GM23338 (cell line): ENCODE measurements at regions not wholly inside any gene's neighbourhood (a gene's known extent, or its start where the extent isn't known, plus 50 kb on each side); places are given as distances from the start of the nearest gene placed in this dataset.

Experiments
- ATAC-seq: fragments of 200-7000 bp; cut with Tn5 transposase; 3 replicates; pipeline ENCODE4 v1.9.1; 2020
- DNase-seq: peaks from one replicate; pipeline ENCODE4 v3.0.0-alpha.2; 2015; ENCODE audit warnings: low spot score
- H2AFZ ChIP-seq: fragments of 200-600 bp; sonication (generic); 2 replicates; pipeline ENCODE4 v1.8.0; 2016; ENCODE audit warnings: antibody characterized with exemption, mild to moderate bottlenecking, moderate library complexity
- H3F3A ChIP-seq: fragments of 200-600 bp; sonication (generic); replicated peaks from 2 replicates; pipeline ENCODE4 v1.8.0; 2017; ENCODE audit warnings: antibody characterized with exemption, mixed run types, low read depth
- H3K27ac ChIP-seq: fragments of 200-600 bp; sonication (generic); 2 replicates; pipeline ENCODE4 v1.6.1; 2016; ENCODE audit warnings: low read depth
- H3K27me3 ChIP-seq: fragments of 200-600 bp; sonication (generic); 2 replicates; pipeline ENCODE4 v1.8.0; 2016; ENCODE audit warnings: mild to moderate bottlenecking, mixed run types, moderate library complexity; ENCODE audit not compliant: insufficient read depth
- H3K36me3 ChIP-seq: fragments of 200-600 bp; sonication (generic); 2 replicates; pipeline ENCODE4 v1.8.0; 2016; ENCODE audit warnings: mild to moderate bottlenecking; ENCODE audit not compliant: insufficient read depth
- H3K4me1 ChIP-seq: fragments of 200-600 bp; sonication (generic); 2 replicates; pipeline ENCODE4 v1.8.0; 2016; ENCODE audit warnings: mild to moderate bottlenecking, moderate library complexity; ENCODE audit not compliant: insufficient read depth
- H3K4me2 ChIP-seq: fragments of 200-600 bp; sonication (generic); 2 replicates; pipeline ENCODE4 v1.7.1; 2017; ENCODE audit warnings: mixed run types
- H3K4me3 ChIP-seq: fragments of 200-600 bp; sonication (generic); 2 replicates; pipeline ENCODE4 v1.6.1; 2016; ENCODE audit warnings: mixed run types
- H3K79me2 ChIP-seq: fragments of 200-600 bp; sonication (generic); replicated peaks from 2 replicates; pipeline ENCODE4 v1.8.0; 2017; ENCODE audit warnings: mild to moderate bottlenecking; ENCODE audit not compliant: insufficient read depth
- H3K9me2 ChIP-seq: fragments of 200-600 bp; sonication (generic); 2 replicates; pipeline ENCODE4 v1.8.0; 2017; ENCODE audit not compliant: insufficient read depth
- H4K20me1 ChIP-seq: fragments of 200-600 bp; sonication (generic); replicated peaks from 2 replicates; pipeline ENCODE4 v1.8.0; 2017; ENCODE audit warnings: mild to moderate bottlenecking; ENCODE audit not compliant: insufficient read depth
- H3K27ac Mint-ChIP-seq: 2 replicates; pipeline ENCODE4 v1.8.0; 2020; ENCODE audit warnings: inconsistent platforms, mild to moderate bottlenecking, moderate library complexity, mixed read lengths
- H3K27me3 Mint-ChIP-seq: 3 replicates; pipeline ENCODE4 v1.8.0; 2022; ENCODE audit warnings: low read depth, mild to moderate bottlenecking, moderate library complexity, mixed read lengths, inconsistent platforms; ENCODE audit not compliant: insufficient read depth, poor library complexity
- H3K36me3 Mint-ChIP-seq: 3 replicates; pipeline ENCODE4 v1.8.0; 2021; ENCODE audit warnings: low read depth, mild to moderate bottlenecking, inconsistent platforms, moderate library complexity, mixed read lengths
- H3K4me1 Mint-ChIP-seq: 3 replicates; pipeline ENCODE4 v1.8.0; 2020; ENCODE audit warnings: mild to moderate bottlenecking, inconsistent platforms, mixed read lengths
- H3K4me3 Mint-ChIP-seq: 3 replicates; pipeline ENCODE4 v1.8.0; 2021; ENCODE audit warnings: moderate library complexity, mild to moderate bottlenecking, inconsistent platforms, mixed read lengths
- H3K9me3 Mint-ChIP-seq: 3 replicates; pipeline ENCODE4 v1.8.0; 2020; ENCODE audit warnings: moderate library complexity, mild to moderate bottlenecking, inconsistent platforms, mixed read lengths
- EZH2phosphoT487 ChIP-seq: fragments of 200-600 bp; sonication (generic); IDR thresholded peaks from one replicate; pipeline ENCODE4 v1.8.1; 2018; ENCODE audit warnings: antibody characterized with exemption; ENCODE audit not compliant: unreplicated experiment
- ZNF114 ChIP-seq: fragments of 250-450 bp; sonication (Bioruptor Pico); IDR thresholded peaks from 2 replicates; pipeline ENCODE4 v1.5.0; 2020; ENCODE audit warnings: mild to moderate bottlenecking, moderate library complexity
- ZNF331 ChIP-seq: fragments of 250-450 bp; sonication (Bioruptor Pico); IDR thresholded peaks from 2 replicates; pipeline ENCODE4 v1.5.0; 2020; ENCODE audit warnings: low read depth, mild to moderate bottlenecking, moderate library complexity
- TF ChIP-seq, protein P1 (sequence below): IDR thresholded peaks from 2 replicates; pipeline ENCODE4 v1.6.1; 2016; ENCODE audit warnings: antibody characterized with exemption
- TF ChIP-seq, protein P2 (sequence below): fragments of 250-450 bp; sonication (Bioruptor Pico); IDR thresholded peaks from 2 replicates; pipeline ENCODE4 v1.5.0; 2020; ENCODE audit warnings: mild to moderate bottlenecking, moderate library complexity

DNA sequence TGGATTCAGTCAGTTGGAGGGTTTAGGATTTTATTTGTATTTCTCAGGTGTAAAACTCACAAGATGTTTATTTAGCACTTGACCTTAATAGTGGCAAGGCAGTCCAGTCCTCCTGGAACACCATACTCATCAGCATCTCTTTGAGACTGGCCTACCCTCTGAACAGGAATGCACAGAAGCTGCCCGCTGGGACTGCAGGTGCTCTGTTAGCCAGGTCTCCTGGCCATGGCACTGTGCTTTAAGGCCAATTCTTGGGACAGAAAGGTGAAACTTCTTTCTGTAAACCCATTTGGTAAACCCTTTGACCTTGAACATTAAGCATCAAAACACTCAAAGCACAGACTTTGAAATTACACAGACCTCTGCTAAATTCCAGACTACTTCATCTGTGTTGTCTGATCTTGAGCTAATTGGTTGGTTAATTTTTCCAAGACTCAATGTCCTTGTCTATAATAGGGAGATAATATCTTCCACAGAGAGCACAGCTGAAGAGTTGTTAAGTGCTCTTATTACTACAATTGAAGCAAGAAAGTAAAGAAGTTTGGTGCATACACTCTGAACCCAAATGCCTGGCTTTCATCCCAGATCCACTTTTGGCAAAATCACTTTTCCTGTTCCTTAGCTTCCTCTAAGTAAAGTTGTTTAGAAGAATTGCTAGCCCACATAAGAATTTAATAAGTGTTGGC is 54.9 kb upstream of the NT5E start:
- Histone ChIP-seq H3K4me2 (no peak overlapping the region), H3K9me2 (0 out of 2 replicates have a peak, but pooled peaks cover 8% of the 10 kb centered on the region), H3K79me2 (no peaks in the 10 kb centered on the region), H3F3A (no peaks in the 10 kb centered on the region), H3K27ac (no peak overlapping the region), H3K36me3 (no peaks in the 10 kb centered on the region), H2AFZ (no peak overlapping the region), H3K27me3 (no peaks in the 10 kb centered on the region), H4K20me1 (no peaks in the 10 kb centered on the region), H3K4me1 (no peaks in the 10 kb centered on the region), H3K4me3 (no peak overlapping the region)
- ATAC-seq, result no peak
- no peak for DNase-seq
- Mint-ChIP-seq H3K36me3 (no peaks in the 10 kb centered on the region; the same call in 2 of the 3 replicates), H3K27ac (no peak overlapping the region), H3K9me3 (no peaks in the 10 kb centered on the region; the same call in 2 of the 3 replicates), H3K4me3 (no peak overlapping the region), H3K4me1 (peaks cover 2% of the 10 kb centered on the region; the same call in 1 of the 3 replicates), H3K27me3 (no peaks in the 10 kb centered on the region)
- no peak for TF ChIP-seq ZNF114 (CRISPR knock-in tag)
- TF ChIP-seq ZNF331 (CRISPR knock-in tag), result no peak
- TF ChIP-seq, protein P1, sequence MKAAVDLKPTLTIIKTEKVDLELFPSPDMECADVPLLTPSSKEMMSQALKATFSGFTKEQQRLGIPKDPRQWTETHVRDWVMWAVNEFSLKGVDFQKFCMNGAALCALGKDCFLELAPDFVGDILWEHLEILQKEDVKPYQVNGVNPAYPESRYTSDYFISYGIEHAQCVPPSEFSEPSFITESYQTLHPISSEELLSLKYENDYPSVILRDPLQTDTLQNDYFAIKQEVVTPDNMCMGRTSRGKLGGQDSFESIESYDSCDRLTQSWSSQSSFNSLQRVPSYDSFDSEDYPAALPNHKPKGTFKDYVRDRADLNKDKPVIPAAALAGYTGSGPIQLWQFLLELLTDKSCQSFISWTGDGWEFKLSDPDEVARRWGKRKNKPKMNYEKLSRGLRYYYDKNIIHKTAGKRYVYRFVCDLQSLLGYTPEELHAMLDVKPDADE, result no peak
- TF ChIP-seq, protein P2, sequence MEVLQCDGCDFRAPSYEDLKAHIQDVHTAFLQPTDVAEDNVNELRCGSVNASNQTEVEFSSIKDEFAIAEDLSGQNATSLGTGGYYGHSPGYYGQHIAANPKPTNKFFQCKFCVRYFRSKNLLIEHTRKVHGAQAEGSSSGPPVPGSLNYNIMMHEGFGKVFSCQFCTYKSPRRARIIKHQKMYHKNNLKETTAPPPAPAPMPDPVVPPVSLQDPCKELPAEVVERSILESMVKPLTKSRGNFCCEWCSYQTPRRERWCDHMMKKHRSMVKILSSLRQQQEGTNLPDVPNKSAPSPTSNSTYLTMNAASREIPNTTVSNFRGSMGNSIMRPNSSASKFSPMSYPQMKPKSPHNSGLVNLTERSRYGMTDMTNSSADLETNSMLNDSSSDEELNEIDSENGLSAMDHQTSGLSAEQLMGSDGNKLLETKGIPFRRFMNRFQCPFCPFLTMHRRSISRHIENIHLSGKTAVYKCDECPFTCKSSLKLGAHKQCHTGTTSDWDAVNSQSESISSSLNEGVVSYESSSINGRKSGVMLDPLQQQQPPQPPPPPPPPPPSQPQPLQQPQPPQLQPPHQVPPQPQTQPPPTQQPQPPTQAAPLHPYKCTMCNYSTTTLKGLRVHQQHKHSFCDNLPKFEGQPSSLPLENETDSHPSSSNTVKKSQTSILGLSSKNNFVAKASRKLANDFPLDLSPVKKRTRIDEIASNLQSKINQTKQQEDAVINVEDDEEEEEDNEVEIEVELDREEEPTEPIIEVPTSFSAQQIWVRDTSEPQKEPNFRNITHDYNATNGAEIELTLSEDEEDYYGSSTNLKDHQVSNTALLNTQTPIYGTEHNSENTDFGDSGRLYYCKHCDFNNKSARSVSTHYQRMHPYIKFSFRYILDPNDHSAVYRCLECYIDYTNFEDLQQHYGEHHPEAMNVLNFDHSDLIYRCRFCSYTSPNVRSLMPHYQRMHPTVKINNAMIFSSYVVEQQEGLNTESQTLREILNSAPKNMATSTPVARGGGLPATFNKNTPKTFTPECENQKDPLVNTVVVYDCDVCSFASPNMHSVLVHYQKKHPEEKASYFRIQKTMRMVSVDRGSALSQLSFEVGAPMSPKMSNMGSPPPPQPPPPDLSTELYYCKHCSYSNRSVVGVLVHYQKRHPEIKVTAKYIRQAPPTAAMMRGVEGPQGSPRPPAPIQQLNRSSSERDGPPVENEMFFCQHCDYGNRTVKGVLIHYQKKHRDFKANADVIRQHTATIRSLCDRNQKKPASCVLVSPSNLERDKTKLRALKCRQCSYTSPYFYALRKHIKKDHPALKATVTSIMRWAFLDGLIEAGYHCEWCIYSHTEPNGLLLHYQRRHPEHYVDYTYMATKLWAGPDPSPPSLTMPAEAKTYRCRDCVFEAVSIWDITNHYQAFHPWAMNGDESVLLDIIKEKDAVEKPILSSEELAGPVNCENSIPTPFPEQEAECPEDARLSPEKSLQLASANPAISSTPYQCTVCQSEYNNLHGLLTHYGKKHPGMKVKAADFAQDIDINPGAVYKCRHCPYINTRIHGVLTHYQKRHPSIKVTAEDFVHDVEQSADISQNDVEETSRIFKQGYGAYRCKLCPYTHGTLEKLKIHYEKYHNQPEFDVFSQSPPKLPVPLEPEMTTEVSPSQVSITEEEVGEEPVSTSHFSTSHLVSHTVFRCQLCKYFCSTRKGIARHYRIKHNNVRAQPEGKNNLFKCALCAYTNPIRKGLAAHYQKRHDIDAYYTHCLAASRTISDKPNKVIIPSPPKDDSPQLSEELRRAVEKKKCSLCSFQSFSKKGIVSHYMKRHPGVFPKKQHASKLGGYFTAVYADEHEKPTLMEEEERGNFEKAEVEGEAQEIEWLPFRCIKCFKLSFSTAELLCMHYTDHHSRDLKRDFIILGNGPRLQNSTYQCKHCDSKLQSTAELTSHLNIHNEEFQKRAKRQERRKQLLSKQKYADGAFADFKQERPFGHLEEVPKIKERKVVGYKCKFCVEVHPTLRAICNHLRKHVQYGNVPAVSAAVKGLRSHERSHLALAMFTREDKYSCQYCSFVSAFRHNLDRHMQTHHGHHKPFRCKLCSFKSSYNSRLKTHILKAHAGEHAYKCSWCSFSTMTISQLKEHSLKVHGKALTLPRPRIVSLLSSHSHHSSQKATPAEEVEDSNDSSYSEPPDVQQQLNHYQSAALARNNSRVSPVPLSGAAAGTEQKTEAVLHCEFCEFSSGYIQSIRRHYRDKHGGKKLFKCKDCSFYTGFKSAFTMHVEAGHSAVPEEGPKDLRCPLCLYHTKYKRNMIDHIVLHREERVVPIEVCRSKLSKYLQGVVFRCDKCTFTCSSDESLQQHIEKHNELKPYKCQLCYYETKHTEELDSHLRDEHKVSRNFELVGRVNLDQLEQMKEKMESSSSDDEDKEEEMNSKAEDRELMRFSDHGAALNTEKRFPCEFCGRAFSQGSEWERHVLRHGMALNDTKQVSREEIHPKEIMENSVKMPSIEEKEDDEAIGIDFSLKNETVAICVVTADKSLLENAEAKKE (CRISPR knock-in tag), result no peak
- no peak for TF ChIP-seq EZH2phosphoT487
